ENCODE measurements at regions not wholly inside any gene's neighbourhood (a gene's known extent, or its start where the extent isn't known, plus 50 kb on each side); places are given as distances from the start of the nearest gene placed in this dataset.

- Histone ChIP-seq H3K36me3 (ENCODE audit: insufficient read depth, low read length) (no peaks in the 10 kb centered on the region), H3K27me3 (ENCODE audit: insufficient read depth, low read length, poor library complexity) (no peaks in the 10 kb centered on the region), H4K20me1 (ENCODE audit: insufficient read depth, low read length) (no peaks in the 10 kb centered on the region), H3K4me3 (ENCODE audit: low read depth in 1 of 2, low read length in 2 of 2) (no peak overlapping the region), H3K9me3 (ENCODE audit: insufficient read depth, low read length, severe bottlenecking) (no peaks in the 10 kb centered on the region), H3K79me2 (ENCODE audit: insufficient read depth, low read length) (no peaks in the 10 kb centered on the region), H3K4me1 (ENCODE audit: insufficient read depth, low read length) (no peaks in the 10 kb centered on the region), H2AFZ (ENCODE audit: low read depth, low read length) (no peak overlapping the region), H3K9ac (ENCODE audit: low read depth, low read length) (no peak overlapping the region), H3K4me2 (ENCODE audit: insufficient read depth, low read length) (no peak overlapping the region), H3K27ac (ENCODE audit: low read length) (no peak overlapping the region)
- ATAC-seq (ENCODE audit: insufficient read depth, low read depth) (no peak), DNase-seq (no peak)
- TF ChIP-seq, protein P1, sequence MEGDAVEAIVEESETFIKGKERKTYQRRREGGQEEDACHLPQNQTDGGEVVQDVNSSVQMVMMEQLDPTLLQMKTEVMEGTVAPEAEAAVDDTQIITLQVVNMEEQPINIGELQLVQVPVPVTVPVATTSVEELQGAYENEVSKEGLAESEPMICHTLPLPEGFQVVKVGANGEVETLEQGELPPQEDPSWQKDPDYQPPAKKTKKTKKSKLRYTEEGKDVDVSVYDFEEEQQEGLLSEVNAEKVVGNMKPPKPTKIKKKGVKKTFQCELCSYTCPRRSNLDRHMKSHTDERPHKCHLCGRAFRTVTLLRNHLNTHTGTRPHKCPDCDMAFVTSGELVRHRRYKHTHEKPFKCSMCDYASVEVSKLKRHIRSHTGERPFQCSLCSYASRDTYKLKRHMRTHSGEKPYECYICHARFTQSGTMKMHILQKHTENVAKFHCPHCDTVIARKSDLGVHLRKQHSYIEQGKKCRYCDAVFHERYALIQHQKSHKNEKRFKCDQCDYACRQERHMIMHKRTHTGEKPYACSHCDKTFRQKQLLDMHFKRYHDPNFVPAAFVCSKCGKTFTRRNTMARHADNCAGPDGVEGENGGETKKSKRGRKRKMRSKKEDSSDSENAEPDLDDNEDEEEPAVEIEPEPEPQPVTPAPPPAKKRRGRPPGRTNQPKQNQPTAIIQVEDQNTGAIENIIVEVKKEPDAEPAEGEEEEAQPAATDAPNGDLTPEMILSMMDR (IDR thresholded peaks at IDR 0.05; ENCODE audit: borderline replicate concordance, extremely low read depth, low read length, poor library complexity, severe bottlenecking), result no peak
- TF ChIP-seq EZH2 (IDR thresholded peaks at IDR 0.05; ENCODE audit: borderline replicate concordance, low read depth, low read length, severe bottlenecking), result no peak
Measured at GRCh38 chr4:126445596-126445995, 1130.8 kb downstream of the FAT4 start.

GRCh38 chr4:126446917-126447316 is 1132.2 kb downstream of the FAT4 start:
- H3K79me2 ChIP-seq (ENCODE audit: insufficient read depth, low read length), result no peaks in the 10 kb centered on the region
- H2AFZ ChIP-seq (ENCODE audit: low read depth, low read length), result no peak overlapping the region
- H3K4me2 ChIP-seq (ENCODE audit: insufficient read depth, low read length), result no peak overlapping the region
- DNase-seq, result no peak
- no peaks in the 10 kb centered on the region for H3K36me3 ChIP-seq (ENCODE audit: insufficient read depth, low read length)
- H4K20me1 ChIP-seq (ENCODE audit: insufficient read depth, low read length), result no peaks in the 10 kb centered on the region
- H3K9me3 ChIP-seq (ENCODE audit: insufficient read depth, low read length, severe bottlenecking), result no peaks in the 10 kb centered on the region
- H3K9ac ChIP-seq (ENCODE audit: low read depth, low read length), result no peak overlapping the region
- H3K27ac ChIP-seq (ENCODE audit: low read length), result no peak overlapping the region
- H3K4me1 ChIP-seq (ENCODE audit: insufficient read depth, low read length), result no peaks in the 10 kb centered on the region
- no peaks in the 10 kb centered on the region for H3K27me3 ChIP-seq (ENCODE audit: insufficient read depth, low read length, poor library complexity)
- no peak for ATAC-seq (ENCODE audit: insufficient read depth, low read depth)
- TF ChIP-seq, protein P1 (IDR thresholded peaks at IDR 0.05; ENCODE audit: borderline replicate concordance, extremely low read depth, low read length, poor library complexity, severe bottlenecking), result no peak
- TF ChIP-seq EZH2 (IDR thresholded peaks at IDR 0.05; ENCODE audit: borderline replicate concordance, low read depth, low read length, severe bottlenecking), result no peak
- no peak overlapping the region for H3K4me3 ChIP-seq (ENCODE audit: low read depth in 1 of 2, low read length in 2 of 2)

- Histone ChIP-seq H3K9ac (ENCODE audit: low read depth, low read length) (no peak overlapping the region), H4K20me1 (ENCODE audit: insufficient read depth, low read length) (no peaks in the 10 kb centered on the region), H3K4me1 (ENCODE audit: insufficient read depth, low read length) (no peaks in the 10 kb centered on the region), H3K9me3 (ENCODE audit: insufficient read depth, low read length, severe bottlenecking) (no peaks in the 10 kb centered on the region), H3K4me2 (ENCODE audit: insufficient read depth, low read length) (no peak overlapping the region), H3K27me3 (ENCODE audit: insufficient read depth, low read length, poor library complexity) (no peaks in the 10 kb centered on the region), H3K36me3 (ENCODE audit: insufficient read depth, low read length) (no peaks in the 10 kb centered on the region), H3K79me2 (ENCODE audit: insufficient read depth, low read length) (no peaks in the 10 kb centered on the region), H2AFZ (ENCODE audit: low read depth, low read length) (no peak overlapping the region), H3K4me3 (ENCODE audit: low read depth in 1 of 2, low read length in 2 of 2) (no peak overlapping the region), H3K27ac (ENCODE audit: low read length) (no peak overlapping the region)
- no peak for TF ChIP-seq EZH2 (IDR thresholded peaks at IDR 0.05; ENCODE audit: borderline replicate concordance, low read depth, low read length, severe bottlenecking)
- TF ChIP-seq, protein P1 (IDR thresholded peaks at IDR 0.05; ENCODE audit: borderline replicate concordance, extremely low read depth, low read length, poor library complexity, severe bottlenecking), result no peak
- DNase-seq (no peak), ATAC-seq (ENCODE audit: insufficient read depth, low read depth) (no peak)
Measured at GRCh38 chr4:126448086-126448845, 1133.5 kb downstream of the FAT4 start.
